HL-60/S4 treated with phorbol 12-myristate 13-acetate at 8.2 ng/mL for 4 days and 3 days (cell line): ENCODE measurements at regions not wholly inside any gene's neighbourhood (a gene's known extent, or its start where the extent isn't known, plus 50 kb on each side); places are given as distances from the start of the nearest gene placed in this dataset.
"Not testable (repeated sequence)": the region's sequence is repeated elsewhere in the genome, so short reads cannot be mapped to it uniquely, and the experiment has no call there.

Experiments
- in situ Hi-C: fragments of 300-500 bp; cut with MboI; formaldehyde crosslinking; loops from 2 replicates; pipeline ENCODE4 v1.15.0; 2022; ENCODE audit warnings: low sequenced_read_pairs

DNA sequence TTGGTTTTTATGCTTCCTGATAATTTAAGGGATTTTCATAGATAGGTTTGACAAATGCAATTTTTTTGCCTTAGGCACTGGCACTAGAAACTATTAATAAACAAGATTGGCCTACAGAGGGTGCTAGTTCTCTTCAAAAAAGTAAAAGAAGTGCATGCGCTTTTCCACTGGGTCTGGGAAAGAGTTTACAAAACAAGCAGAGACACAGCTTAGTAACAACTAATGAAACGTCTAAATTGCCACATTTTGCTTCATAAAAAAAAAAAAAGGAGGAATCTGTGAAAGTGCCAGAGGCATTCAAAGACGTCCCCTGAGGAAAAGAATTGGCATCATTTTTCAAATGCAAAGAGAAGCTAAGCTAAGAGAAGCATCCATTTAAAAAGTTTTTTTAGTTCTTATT is 58.3 kb upstream of the EEA1 start:
- in situ Hi-C loops = loop anchor here (25.0 kb wide), 1 partner anchor 425 kb away; no protein-coding TSS in a partner anchor

DNA sequence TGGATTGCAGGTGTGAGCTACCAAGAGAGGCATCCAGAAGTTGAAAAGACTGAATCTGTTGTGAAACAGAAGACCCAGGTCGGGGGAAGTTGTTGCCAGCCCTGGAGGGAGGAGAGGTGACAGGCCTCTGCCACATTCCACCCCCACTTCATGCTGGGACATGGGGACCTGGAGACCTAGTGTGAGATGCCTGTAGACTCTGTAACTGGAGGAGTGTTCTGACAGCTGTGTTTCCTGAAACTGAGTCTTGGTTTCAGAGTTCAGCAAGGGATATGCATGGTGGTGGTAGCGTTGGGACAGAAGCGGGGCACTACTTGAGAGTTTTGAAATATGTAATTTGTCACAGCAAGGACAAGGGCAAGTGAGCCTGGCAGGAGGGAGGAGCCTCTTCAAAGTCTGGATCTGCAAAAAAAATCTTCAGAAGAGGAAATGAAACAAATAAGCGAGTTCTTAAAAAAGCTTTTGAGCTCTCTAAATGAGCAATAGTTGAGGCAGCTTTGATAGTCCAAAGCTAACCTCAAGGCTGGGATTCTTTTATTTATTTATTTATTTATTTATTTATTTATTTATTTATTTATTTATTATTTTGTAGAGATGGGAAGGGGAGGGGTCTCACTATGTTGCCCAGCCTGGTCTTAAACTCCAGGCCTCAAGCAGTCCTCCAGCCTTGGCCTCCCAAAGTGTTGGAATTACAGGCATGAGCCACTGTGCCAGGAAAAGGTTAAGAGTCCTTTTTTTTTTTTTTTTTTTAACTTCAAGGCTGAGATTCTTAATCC is 58.9 kb upstream of the EEA1 start:
- in situ Hi-C loops = loop anchor here (25.0 kb wide), 1 partner anchor 424 kb away; no protein-coding TSS in a partner anchor

DNA sequence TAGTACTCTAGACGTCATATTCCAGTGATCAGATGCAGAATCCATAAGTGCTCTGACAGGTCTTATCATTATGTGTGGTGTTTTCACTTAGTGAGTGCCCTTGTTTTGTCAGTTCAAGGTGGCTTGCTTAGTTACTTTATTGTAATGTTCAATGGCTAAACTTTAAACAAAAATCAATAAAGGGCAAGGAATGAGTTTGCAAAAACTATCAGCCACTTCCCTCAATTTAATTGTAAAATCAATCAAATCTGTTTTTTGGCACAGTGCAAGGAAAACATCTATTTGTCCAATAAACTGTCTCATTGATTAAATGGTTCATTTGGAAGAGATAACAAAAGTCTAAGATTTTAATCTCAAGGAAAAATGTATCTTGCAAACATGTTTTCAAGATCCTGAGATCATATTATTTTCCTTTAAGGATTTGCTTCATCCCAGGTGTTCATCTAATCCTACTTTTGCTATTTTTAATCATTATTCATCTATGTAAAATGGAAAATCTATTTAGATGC is 59.6 kb upstream of the EEA1 start:
- in situ Hi-C loops = loop anchor here (25.0 kb wide), 1 partner anchor 424 kb away; no protein-coding TSS in a partner anchor

DNA sequence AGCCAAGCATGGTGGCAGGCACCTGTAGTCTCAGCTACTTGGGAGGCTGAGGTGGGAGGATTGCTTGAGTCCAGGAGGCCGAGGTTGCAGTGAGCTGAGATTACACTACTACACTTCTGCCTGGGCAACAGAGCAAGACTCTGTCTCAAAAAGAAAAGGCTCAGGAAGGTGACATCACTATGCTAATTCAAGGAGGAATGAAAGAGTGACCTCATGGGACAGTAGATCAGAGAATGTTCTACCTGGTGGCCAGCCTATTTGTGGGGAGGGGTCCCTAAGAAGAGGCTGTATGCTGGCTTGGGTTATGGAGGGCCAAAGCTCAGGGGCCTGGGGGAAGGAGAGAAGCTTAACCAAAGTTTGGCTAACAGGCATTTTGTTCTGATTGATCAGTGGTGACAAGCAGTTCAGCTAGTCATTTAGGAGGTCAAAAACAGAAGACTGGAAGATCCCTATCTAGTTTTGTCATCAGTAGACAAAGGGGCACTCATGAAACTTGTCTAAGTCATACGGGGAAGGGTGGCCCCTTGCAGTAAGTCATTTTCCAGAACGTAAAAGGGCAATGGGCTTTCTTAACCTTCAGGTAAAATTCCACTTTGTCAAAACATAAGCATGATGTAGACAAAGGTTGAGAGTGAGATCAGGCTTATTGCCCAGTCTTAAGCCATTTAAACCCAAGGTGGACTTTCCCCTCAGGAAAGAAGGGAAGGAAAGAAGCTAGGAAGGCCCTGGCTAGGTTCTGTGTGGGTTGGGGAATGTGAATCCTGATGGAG is 60.8 kb upstream of the EEA1 start:
- in situ Hi-C loops = loop anchor here (25.0 kb wide), 1 partner anchor 422 kb away; no protein-coding TSS in a partner anchor

DNA sequence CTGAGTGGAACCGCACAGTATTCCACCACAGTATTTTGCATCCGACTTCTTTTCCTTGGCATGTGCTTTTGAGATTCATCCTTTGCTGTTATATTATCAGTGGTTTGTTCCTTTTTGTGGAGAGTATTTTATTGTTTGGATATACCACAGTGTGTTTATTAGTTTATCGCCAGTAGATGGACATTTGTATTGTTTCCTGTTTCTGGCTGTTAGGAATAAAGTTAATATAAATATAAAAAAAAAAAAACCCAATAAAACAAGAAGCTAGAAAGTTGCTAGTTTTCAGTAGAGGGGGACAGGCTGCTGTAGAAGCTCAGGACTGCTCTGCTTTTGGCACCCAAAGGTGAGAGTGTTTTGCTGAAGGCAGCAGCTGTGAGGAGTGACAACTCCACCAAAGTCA is 62.0 kb upstream of the EEA1 start:
- in situ Hi-C loops = loop anchor here (25.0 kb wide), 1 partner anchor 421 kb away; no protein-coding TSS in a partner anchor

DNA sequence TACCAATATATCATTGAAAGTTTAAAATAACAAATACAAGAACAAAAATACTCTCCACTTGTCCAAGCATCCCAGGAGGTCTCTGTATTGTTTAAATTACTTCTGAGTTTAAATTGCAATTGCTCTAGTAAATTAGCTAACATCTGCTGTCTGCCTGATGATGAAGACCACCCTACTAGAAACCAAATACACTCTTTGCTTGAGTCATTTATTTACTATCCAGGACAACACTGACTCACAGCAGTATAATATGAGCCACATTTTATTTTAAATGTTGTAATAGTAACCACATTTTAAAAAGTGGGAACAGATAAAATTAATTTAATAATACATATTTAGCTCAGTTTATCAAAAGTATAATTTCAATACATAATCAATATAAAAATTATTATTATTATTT is 62.9 kb upstream of the EEA1 start:
- in situ Hi-C loops = loop anchor here (25.0 kb wide), 1 partner anchor 420 kb away; no protein-coding TSS in a partner anchor

DNA sequence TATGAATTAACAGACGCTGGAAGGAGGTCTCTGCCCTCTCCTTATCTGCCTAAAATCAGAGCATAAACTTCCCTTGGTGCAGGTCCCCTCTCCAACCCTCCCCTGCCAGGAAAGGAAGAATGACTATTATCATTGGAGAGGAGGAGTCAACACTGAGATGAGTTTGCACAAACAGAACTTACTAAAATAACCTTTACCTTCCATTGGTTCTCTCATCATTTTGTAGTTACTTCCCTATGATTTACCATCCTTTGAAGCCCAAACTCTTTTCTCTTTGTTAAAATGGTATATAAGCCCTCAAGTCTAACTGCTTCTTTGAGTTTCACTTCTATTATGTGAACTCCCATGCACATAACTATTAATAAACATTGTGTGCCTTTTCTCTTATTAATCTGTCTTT is 64.2 kb upstream of the EEA1 start:
- in situ Hi-C loops = loop anchor here (25.0 kb wide), 1 partner anchor 419 kb away; no protein-coding TSS in a partner anchor

DNA sequence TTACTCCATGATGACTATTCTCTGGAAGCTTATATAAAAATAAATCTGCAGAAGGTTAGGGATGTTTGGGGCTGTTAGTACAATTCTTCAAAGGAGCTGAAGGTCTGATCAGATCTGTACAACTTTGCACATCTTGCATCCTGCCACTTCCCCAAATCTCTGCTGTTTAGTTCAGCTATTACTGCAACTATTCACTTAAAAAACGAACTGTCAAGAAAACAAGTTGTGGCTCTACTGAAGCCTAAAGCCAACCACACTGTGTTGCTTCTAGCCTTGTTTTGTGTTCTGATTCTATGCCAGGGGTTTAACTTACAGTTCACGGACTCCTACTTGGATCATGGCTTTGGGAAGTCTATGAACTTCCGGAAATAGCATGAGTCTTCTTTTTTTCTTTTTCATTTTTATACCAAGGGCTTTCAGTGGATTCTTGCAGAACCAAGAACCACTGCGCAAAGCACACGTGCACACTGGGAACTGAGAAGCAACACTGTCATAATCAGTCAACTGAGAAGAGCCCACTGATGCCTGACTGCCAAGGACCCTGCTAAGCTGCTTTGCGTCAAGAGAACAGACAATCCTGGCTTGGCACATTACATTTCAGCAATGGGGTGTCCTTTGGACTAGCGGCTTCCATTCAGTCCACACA is 66.3 kb upstream of the EEA1 start:
- in situ Hi-C loops = loop anchor here (25.0 kb wide), 1 partner anchor 417 kb away; no protein-coding TSS in a partner anchor

DNA sequence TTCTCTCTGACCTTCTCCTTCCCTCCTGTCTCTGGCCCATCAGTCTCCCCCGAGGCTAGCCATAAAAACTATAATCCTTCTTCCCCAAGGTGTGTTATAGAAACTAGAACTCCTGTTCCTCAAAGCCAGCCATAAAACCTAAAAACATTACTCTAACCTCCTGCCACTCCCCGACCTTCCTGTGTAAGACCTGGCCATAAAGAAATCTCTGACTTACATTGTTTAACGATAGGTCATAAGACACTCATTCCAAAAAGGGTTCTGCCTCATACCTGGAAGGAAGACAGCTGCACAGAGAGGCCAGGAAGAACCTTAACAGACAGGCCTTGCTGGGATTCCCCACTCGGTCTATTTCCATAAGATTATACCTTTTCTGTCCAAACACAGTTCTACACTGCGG is 70.9 kb upstream of the EEA1 start:
- in situ Hi-C loops = no loop called here

DNA sequence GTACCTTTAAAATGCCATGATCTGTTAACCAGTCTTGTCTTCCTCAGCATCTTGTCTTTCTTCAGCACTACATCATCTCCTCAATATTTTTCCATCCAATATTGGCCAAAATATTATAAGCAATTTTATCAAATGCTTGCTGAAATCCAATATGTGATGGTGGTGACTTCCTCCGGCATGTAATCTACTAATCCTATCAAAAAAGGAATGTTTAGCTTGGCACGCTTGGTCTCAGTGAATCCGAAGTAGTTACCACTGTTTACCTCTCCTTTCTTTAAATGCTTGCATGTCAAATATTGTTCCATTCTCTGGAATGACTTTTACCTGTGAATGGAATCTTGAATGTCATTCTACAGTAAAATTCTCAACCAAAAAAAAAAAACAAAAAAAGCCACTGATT is 72.3 kb upstream of the EEA1 start:
- in situ Hi-C loops = no loop called here

DNA sequence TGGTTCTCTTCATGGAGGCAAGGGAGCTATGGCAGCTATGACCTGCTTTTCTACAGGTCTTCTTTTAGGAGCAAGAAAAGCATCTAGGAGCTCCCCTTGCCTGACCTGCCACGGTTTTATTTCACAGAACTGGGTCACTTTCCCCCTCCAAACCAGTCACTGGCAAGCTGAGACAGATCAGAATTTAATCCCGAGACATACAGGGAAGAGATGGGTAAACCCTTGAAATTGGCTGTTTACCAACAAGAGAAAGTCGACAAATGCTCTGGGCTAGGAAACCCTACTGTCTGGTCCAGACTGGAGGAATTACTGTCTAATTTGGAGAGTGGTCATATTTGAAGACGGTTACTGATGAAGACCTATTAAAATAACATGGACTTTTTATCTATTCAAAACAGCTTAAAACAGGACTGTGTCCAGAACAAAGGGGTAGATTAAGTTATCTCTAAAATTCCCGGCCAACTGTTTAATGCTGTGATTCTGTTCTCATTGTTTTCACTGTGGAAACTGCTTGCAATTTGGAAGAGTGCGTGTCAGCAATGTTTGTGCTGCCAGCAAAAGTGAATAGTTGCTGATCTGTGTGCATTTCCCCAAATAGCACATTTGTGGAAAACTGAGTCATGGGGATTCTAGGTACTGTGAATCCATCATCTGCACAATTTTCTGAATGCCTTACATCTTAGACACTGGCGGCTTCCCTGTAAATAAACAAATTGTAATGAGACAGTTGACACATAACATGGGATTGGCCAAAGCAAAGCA is 73.4 kb upstream of the EEA1 start:
- in situ Hi-C loops = no loop called here

DNA sequence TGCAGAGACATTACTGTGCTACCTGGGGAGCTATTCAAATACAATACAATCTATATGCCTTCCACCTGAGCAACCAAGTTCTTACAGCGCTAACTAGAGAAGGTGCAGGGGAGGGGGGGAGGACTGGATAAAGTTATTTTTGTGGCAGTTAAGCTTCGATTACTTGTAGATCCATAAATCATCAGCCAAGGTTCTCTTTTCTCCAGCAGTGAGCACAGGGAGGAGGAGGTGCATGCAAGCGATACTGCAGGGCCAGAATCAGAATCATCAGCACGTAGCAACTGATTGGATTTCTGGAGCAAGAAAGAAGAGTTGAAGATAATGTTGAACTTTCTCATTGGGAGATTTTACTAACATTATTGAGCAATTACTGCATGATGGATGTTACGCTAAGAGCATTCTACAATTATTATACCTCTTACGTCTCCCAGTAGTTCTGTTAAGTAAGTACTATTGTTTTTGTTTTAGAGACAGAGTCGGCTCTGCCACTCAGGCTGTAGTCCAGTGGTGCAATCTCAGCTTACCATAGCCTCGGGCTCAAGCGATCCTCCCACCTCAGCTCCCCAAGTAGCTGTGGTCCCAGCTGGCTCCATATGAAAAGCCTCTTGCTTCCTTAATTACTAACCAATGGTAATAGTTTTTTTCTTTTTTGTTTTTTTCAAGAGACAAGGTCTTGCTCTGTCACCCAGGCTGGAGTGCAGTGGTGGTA is 74.6 kb upstream of the EEA1 start:
- in situ Hi-C loops = no loop called here

DNA sequence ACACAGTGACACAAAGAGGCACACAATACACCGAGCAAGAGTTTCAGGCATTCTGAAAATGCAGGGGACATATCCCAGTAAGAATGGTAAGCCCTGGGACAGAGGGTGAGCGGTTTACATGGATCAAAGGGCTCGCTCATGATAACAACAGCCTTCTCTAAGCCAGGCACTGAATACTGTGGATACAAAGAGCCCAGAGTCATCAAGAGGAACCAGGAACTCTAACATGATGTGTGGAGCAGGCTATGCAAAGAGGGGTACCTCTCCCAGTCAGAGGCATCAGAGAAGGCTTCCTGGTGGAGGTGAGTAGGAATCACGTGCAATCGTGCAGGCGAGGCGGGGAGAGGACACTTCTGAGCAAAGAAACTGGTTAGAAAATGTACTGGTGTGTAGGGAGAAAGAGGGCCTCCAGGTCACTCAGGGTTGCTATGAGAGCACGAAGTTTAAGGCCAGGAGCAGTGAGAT is 76.9 kb upstream of the EEA1 start:
- in situ Hi-C loops = no loop called here

DNA sequence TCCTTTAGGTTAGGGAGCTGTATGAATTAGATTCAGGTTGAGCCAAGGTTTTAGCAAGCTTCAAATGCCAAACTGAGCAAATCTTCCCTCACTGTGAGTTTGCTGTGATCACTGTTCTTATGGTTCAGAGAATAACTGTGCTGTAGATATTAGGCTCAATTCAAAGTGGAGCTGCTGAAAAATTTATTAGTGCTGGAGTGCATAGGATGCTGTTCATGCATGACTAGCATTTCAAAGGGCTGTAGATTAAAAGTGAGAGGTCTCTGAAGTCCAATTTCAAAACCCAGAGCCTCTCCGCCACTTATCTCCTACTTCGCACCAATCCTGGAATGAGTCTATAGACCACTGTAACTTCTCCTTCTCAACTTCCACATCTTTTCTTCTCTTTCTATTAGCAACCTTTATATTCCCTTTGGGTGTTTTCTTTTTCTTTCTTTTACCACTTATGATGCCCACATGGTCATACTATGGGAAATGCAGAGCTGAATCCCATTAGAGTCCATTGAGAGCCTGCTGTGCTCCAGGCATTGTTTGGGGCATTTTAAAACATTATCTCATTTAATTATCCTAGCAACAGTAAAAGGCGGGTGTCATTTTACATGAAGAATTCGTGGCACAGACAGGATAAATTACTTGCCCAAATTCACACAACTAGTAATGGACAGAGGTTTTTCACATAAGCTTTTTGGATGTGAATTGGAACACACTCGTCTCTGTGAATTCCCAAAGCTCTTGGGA is 77.5 kb upstream of the EEA1 start:
- in situ Hi-C loops = no loop called here

DNA sequence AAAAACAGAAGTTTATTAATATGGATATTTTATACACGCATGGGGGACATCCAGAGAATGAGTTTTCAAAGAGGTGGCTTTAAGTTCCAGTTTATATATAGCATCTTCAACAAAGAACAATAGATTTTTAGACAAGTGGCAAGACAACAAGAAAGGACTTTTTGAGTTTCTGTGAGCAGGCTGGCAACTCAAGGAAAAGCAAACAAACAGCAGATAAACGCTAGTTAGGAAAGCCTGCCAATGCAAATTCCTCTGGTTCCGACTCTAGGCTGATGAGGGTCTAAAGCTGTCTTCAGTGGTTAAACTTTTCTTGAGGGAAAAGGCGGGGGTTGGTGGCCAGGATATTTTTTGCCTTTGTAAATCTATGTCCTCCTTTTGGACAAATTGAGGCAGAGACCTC is 78.4 kb upstream of the EEA1 start:
- in situ Hi-C loops = no loop called here

DNA sequence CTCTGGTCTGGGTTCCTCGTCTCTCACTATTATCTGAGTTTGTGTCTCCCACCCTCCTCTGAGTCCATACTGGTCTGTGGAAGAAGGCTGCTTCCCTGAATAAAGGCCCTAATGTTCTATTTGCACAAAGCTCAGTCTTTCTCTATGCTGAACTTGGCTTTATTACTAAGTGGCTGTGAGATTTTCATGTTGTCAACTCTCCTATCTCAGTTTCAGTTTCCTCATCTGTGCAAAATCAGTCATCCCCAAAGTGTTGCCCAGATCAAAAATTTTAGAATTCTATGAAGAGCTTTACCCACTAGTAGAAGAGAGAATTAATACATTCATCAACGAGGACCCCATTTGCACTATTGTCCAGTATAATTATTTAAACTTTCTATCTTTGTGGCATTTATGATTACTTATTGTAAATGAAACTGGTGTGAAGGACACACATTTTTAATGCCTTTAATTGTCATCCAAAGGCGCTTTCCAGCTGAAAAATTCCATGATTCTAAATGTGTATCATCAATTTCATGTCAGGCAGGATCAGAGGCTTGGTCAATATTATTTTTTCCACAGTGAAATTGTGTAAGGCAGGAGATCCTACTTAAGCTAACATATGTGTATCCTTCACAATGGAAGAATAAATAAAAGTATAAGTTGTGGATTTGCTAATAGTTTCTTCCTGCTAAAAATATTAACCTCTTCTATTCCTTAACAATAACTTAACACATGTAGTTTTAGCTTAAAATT is 79.1 kb upstream of the EEA1 start:
- in situ Hi-C loops = no loop called here

DNA sequence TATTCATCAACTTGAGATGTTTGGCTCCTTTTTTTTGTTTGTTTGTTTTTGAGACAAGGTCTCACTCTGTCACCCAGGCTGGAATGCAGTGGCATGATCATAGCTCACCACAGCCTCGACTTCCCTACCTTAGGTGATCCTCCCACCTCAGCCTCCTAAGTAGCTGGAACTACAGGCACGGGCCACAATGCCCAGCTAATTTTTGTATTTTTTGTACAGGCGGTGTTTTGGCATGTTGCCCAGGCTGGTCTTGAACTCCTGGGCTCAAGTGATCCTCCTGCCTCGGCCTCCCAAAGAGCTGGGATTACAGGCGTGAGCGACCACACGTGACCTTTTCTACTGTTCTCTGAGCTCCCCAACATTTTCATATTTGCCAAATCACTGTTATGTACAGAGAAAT is 79.8 kb upstream of the EEA1 start:
- in situ Hi-C loops = not testable (repeated sequence)

DNA sequence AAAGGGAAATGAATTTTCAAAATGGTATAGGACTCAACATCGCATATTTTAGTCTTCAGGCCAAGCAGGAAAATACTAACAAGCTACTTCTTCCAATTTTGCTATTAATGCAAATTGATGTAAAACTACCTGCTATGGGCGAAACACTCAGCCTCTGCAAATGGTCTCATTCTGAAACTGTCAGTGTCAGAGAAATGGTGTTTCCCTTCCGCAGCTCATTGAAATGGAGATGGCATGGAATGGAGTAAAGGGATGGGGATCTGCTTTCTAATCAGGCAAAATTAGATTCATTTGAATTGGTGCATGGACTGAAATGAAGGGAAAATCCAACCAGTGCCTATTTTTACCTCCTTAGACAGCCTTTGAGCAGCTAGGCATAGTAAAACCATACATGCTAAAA is 80.4 kb upstream of the EEA1 start:
- in situ Hi-C loops = no loop called here
